ENCODE measurements at regions not wholly inside any gene's neighbourhood (a gene's known extent, or its start where the extent isn't known, plus 50 kb on each side); places are given as distances from the start of the nearest gene placed in this dataset.
"Not testable (repeated sequence)": the region's sequence is repeated elsewhere in the genome, so short reads cannot be mapped to it uniquely, and the experiment has no call there.

- no peak for DNase-seq
Observed at GRCh38 chr5:90050103-90050502, 359.5 kb downstream of the CETN3 start.

DNA sequence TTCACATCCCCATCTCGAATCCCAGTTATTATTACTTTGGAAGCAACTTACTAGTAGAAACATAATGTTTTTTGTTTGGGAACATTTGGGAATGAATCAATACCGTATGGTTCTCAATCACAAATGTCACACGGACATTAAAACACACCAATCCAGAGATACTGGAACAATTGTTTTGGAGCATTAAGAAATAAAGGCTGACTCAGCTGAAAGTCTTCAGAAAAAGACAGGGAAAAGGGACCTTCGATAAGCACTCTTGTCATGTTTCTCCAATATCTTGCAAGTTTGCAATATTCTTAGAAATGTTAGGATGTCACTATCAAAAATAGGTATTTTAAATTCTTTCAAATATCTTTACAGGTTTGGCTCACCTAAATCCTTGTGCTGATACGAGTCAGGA, 362.4 kb downstream of the CETN3 start:
- DNase-seq, result no peak

GRCh38 chr5:90040082-90040481, 369.5 kb downstream of the CETN3 start:
- DNase-seq, result not testable (repeated sequence)

DNA sequence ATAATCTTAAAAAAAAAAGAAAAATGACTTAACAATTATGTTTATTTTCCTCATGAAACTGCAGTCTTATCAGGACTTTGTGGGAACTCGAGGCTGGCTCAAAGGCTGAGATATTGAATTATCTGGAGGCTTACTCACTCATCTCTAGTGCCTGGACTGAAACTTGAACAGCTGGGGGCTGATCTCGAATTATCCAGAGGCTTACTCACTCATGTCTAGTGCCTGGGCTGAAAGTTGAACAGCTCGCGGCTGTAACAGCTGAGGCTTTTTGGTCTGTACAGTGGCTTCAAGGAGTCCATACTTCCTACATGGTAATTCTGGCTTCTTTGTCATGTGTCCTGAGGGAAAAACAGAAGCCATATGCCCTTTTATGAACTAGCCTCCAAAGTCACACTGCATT, 371.9 kb downstream of the CETN3 start:
- DNase-seq, result no peak

GRCh38 chr5:90022711-90023053, 386.9 kb downstream of the CETN3 start:
- no peak for DNase-seq

GRCh38 chr5:90022002-90022710, 387.4 kb downstream of the CETN3 start:
- DNase-seq, result no peak

- no peak for DNase-seq
Observed at GRCh38 chr5:90020575-90021538, 388.7 kb downstream of the CETN3 start.

GRCh38 chr5:90017239-90017638, 392.3 kb downstream of the CETN3 start:
- no peak for DNase-seq

- DNase-seq, result no peak
Observed at GRCh38 chr5:90015584-90016018, 394.0 kb downstream of the CETN3 start.

GRCh38 chr5:90014420-90014819, 395.1 kb downstream of the CETN3 start:
- DNase-seq, result no peak

DNA sequence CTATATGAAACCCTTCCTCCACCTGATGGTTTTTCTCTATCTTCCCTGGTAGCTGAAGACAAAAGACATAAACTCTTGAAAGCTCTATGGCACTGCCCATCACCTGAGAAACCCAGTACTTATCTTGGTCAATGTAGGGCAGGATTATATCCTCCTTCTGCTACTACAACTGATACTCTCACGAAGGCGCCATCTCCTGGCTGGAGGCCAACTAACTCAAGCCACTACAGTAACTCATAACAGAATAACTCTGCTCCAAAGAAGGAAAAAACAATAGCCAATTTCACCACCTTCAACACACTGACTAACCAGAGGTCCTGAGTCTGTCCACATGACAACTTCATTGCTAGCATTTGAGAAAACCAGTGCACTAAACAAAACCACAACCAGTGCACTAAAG, 409.2 kb downstream of the CETN3 start:
- DNase-seq, result no peak

GRCh38 chr5:89998519-89999305, 410.8 kb downstream of the CETN3 start:
- DNase-seq, result no peak

GRCh38 chr5:89996890-89997289, 412.7 kb downstream of the CETN3 start:
- DNase-seq, result no peak

- DNase-seq, result no peak
Observed at GRCh38 chr5:89996335-89996734, 413.2 kb downstream of the CETN3 start.

GRCh38 chr5:89994266-89994665, 415.3 kb downstream of the CETN3 start:
- no peak for DNase-seq

- DNase-seq, result no peak
Observed at GRCh38 chr5:89992201-89992600, 417.4 kb downstream of the CETN3 start.

- no peak for DNase-seq
Observed at GRCh38 chr5:89991592-89991991, 418.0 kb downstream of the CETN3 start.

DNA sequence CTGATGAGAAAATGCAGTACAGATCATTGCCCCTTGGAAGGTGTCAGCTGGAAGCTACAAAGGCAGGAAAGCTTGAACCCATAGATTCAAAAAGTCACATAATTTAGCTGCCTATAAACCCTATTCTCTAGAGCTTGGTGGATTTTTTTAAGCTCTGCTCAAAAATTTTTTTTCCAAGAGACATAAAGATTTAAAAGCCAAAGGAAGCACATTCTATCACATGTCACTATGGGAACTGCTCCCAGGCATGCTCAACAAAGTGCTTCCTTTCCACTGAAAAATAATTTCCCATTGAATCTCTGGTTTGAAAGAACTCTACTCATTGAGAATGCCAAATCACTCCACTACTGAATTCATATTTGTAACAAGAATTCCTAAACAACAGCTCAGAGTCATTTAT, 419.8 kb downstream of the CETN3 start:
- DNase-seq, result no peak

DNA sequence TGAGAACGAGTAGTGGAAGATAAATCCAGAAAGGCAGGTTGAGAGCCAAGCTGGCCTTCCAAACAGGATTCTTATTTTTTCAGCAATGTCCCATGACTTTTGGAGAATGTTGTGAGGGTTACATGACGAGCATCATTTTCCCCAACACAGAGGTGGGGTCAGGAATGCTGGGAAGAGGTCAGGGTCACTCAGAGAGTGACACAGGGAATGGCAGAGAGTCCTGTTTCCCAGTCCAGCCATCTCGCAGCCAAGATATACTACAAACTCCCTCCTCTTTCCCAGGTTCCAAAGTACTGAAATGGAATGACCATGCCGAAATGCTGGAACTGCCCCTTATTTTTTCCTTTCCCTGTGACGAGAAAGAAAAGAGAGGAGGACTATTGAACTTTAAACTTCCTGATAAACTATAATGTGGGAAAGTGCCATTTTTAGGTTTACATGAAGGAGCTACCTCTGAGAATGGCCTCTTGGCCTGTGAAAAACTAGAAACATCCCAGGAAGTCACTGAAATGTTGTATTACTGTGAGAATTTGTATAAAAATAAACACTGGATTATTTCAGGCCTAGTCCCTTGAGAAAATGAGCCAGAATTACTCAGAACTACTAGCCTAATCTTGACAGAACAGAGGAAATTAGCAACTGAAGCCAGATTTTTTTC, 420.4 kb downstream of the CETN3 start:
- no peak for DNase-seq

DNA sequence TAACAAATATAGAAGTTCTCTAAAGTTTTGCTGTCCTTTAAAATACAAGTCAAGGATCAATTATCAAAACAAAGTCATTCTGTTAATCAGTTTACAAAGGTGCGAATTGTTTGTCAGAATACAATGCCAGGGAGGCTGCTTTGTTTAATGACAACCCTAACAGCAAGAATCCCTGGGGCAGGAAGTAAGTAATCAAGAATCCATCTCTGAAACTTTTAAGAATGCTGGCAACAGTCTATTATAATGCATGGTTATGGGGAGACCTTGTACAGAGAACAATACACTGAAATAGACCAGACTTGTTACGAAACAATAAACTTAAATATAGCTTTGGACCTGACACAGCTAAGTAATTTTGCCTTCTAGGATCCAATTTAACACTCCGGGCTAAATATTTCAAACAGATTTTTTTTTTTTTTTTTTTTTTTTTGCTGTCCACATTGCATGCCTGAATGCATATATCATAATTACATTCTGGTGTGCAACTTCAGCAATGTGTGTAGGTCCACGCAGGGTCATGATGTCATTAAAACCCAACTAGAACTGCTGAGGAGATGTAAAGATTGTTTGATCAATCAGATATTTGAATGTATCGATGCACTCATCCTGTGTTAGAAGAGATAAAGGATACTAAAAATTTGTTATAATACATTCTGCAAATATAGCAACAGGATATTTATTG, 421.3 kb downstream of the CETN3 start:
- no peak for DNase-seq

DNA sequence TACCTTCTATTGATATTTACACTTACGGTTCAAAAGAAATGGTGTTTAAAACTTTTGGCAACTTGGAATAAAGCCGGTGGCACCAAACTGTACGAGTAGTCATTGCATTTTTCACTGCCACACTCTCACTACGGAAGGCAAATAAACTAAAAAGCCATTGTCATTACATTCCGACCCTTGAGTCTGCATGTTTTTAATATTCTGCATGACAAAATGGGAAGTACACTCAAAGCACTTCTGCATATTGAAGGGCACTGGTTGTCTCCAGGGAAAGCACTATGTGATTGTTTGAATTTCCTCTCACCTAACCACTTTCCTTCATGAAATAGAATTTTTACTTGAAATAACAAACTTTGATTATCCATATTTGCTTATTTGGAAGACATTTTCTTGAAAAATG, 426.3 kb downstream of the CETN3 start:
- DNase-seq, result no peak

All from stimulated activated naive CD4-positive, alpha-beta T cell treated with Interleukin-2 at 50 U/mL for 16 hours (primary cell).